ENCODE measurements at regions not wholly inside any gene's neighbourhood (a gene's known extent, or its start where the extent isn't known, plus 50 kb on each side); places are given as distances from the start of the nearest gene placed in this dataset.

DNA sequence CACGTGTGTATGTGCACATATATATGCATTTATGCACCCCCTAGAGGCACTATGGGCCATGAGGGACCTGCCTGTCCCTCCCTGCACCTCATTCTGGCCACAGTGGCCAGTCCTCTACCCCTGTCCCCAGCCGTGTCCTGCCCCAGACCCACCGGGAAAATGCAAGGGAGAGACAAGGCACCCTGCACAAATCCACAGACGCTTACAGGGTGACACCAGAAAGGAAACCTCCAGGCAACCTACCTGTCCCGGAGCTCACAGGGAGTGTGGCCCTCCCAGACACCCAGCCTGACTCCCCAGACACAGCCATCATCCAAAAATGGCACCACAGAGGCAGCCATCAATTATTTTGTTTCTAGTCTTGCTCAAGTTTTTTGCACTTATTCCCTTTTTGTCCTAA lies 440.4 kb downstream of the SOX9 start:
- Histone ChIP-seq H3K4me3 (no peak overlapping the region), H3K27me3 (ENCODE audit: control insufficient read depth in 3 of 3, insufficient read depth in 3 of 3, low read length in 2 of 3) (no peaks in the 10 kb centered on the region), H3K4me1 (ENCODE audit: control insufficient read depth in 5 of 5, insufficient read depth in 5 of 5, low read length in 5 of 5) (peaks cover 0 to 3% (median 0%) of the 10 kb centered on the region in 5 donors), H3K36me3 (ENCODE audit: control insufficient read depth in 4 of 4, insufficient read depth in 4 of 4, low read length in 4 of 4) (no peaks in the 10 kb centered on the region), H3K27ac (ENCODE audit: low read depth in 1 of 2, low read length in 1 of 2) (no peak overlapping the region), H3K9me3 (ENCODE audit: control insufficient read depth in 4 of 4, insufficient read depth in 3 of 4, low read length in 3 of 4) (no peaks in the 10 kb centered on the region), H3K9ac (ENCODE audit: insufficient read depth in 1 of 2, low read length in 2 of 2) (no peak overlapping the region)
- no peak for DNase-seq
- 66 to 87% methylated on average over 5 of the region's 5 CpGs for WGBS, 2 donors
- ATAC-seq (ENCODE audit: insufficient read depth, low FRiP score) = no peak
- TF ChIP-seq, protein P1, sequence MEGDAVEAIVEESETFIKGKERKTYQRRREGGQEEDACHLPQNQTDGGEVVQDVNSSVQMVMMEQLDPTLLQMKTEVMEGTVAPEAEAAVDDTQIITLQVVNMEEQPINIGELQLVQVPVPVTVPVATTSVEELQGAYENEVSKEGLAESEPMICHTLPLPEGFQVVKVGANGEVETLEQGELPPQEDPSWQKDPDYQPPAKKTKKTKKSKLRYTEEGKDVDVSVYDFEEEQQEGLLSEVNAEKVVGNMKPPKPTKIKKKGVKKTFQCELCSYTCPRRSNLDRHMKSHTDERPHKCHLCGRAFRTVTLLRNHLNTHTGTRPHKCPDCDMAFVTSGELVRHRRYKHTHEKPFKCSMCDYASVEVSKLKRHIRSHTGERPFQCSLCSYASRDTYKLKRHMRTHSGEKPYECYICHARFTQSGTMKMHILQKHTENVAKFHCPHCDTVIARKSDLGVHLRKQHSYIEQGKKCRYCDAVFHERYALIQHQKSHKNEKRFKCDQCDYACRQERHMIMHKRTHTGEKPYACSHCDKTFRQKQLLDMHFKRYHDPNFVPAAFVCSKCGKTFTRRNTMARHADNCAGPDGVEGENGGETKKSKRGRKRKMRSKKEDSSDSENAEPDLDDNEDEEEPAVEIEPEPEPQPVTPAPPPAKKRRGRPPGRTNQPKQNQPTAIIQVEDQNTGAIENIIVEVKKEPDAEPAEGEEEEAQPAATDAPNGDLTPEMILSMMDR (IDR thresholded peaks at IDR 0.05; ENCODE audit: control extremely low read depth, extremely low read depth) = no peak

DNA sequence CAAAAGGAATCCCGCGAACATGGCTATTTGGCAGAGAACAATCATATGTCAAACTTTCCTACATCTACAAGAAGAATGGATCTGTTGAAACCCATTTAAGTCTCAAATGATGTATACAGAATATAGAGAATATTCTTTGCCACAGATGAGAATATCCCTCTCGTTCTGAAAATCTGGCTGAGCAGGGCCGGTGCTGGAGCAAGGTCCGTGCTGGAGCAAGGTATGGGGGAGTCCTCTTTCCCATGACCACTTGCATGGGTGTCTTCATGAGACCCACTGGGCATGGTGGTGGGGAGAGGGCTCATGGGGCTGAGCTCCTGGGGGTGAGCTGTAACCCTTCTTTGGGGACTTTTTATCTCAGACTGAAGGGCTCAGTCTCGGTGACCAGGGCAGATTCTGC lies 440.9 kb downstream of the SOX9 start:
- H3K4me3 ChIP-seq = no peak overlapping the region
- no peak overlapping the region for H3K9ac ChIP-seq (ENCODE audit: insufficient read depth in 1 of 2, low read length in 2 of 2)
- no peak for ATAC-seq (ENCODE audit: insufficient read depth, low FRiP score)
- no peak for DNase-seq
- 93 to 95% methylated on average over 6 of the region's 6 CpGs for WGBS, 2 donors
- H3K27ac ChIP-seq (ENCODE audit: low read depth in 1 of 2, low read length in 1 of 2) = no peak overlapping the region
- H3K4me1 ChIP-seq (ENCODE audit: control insufficient read depth in 5 of 5, insufficient read depth in 5 of 5, low read length in 5 of 5) = peaks cover 0 to 5% (median 0%) of the 10 kb centered on the region in 5 donors
- no peaks in the 10 kb centered on the region for H3K36me3 ChIP-seq (ENCODE audit: control insufficient read depth in 4 of 4, insufficient read depth in 4 of 4, low read length in 4 of 4)
- H3K27me3 ChIP-seq (ENCODE audit: control insufficient read depth in 3 of 3, insufficient read depth in 3 of 3, low read length in 2 of 3) = no peaks in the 10 kb centered on the region
- TF ChIP-seq, protein P1 (IDR thresholded peaks at IDR 0.05; ENCODE audit: control extremely low read depth, extremely low read depth) = no peak
- H3K9me3 ChIP-seq (ENCODE audit: control insufficient read depth in 4 of 4, insufficient read depth in 3 of 4, low read length in 3 of 4) = no peaks in the 10 kb centered on the region

DNA sequence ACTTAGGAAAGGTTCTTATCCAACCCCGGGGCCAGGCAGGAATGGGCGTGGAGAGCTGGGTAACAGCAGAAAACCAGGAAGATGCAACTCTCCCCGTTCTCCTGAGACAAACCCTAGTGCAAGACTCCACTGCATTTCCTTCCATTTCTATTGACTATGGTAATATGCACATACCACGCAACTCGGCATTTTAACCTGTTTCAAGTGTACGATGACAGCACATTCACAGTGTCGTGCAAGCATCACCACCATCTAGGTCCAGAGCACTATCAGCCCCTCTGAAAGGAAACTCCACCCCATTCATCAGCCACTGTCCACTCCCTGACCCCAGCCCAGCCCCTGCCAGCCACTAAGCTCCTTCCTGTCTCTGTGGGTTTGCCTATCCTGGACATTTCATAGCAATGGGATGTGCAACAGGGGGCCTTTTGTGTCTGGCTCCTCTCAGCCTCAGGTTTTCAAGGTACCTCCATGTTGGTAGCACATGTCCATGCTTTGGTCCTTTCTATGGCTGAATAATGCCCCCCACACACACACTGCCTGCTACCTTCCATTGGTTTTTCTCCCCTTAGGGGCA lies 441.9 kb downstream of the SOX9 start:
- no peak overlapping the region for H3K9ac ChIP-seq (ENCODE audit: insufficient read depth in 1 of 2, low read length in 2 of 2)
- H3K9me3 ChIP-seq (ENCODE audit: control insufficient read depth in 4 of 4, insufficient read depth in 3 of 4, low read length in 3 of 4) = no peaks in the 10 kb centered on the region
- no peaks in the 10 kb centered on the region for H3K36me3 ChIP-seq (ENCODE audit: control insufficient read depth in 4 of 4, insufficient read depth in 4 of 4, low read length in 4 of 4)
- WGBS, 2 donors = 61 to 76% methylated on average over 7 of the region's 7 CpGs
- ATAC-seq (ENCODE audit: insufficient read depth, low FRiP score) (no peak), DNase-seq (no peak)
- peaks cover 0 to 11% (median 0%) of the 10 kb centered on the region in 5 donors for H3K4me1 ChIP-seq (ENCODE audit: control insufficient read depth in 5 of 5, insufficient read depth in 5 of 5, low read length in 5 of 5)
- no peak overlapping the region for H3K4me3 ChIP-seq
- TF ChIP-seq, protein P1 (IDR thresholded peaks at IDR 0.05; ENCODE audit: control extremely low read depth, extremely low read depth) = no peak
- no peak overlapping the region for H3K27ac ChIP-seq (ENCODE audit: low read depth in 1 of 2, low read length in 1 of 2)
- H3K27me3 ChIP-seq (ENCODE audit: control insufficient read depth in 3 of 3, insufficient read depth in 3 of 3, low read length in 2 of 3) = no peaks in the 10 kb centered on the region

DNA sequence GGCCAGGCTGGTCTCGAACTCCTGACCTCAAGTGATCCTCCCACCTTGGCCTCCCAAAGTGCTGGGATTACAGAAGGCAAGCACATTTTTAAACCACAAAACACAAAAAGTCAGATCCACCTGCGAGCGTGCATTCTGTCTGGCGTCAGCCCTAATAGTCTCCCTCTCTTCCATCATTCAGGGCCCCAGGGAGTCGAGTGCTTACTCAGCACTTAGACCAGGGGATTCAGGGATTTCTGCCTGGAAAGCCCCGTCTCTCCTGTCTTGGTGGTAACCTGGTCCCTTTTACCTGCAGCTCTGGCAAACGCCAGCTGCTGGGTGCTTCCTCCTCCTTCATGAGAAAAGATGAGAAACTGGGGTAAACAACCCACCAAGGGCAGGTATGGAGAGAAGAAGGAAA lies 443.1 kb downstream of the SOX9 start:
- ATAC-seq (ENCODE audit: insufficient read depth, low FRiP score) (no peak), DNase-seq (no peak)
- Histone ChIP-seq H3K27me3 (ENCODE audit: control insufficient read depth in 3 of 3, insufficient read depth in 3 of 3, low read length in 2 of 3) (no peaks in the 10 kb centered on the region), H3K4me1 (ENCODE audit: control insufficient read depth in 5 of 5, insufficient read depth in 5 of 5, low read length in 5 of 5) (peaks cover 0 to 17% (median 3%) of the 10 kb centered on the region in 5 donors), H3K4me3 (no peak overlapping the region), H3K9me3 (ENCODE audit: control insufficient read depth in 4 of 4, insufficient read depth in 3 of 4, low read length in 3 of 4) (no peaks in the 10 kb centered on the region), H3K36me3 (ENCODE audit: control insufficient read depth in 4 of 4, insufficient read depth in 4 of 4, low read length in 4 of 4) (no peaks in the 10 kb centered on the region), H3K9ac (ENCODE audit: insufficient read depth in 1 of 2, low read length in 2 of 2) (no peak overlapping the region), H3K27ac (ENCODE audit: low read depth in 1 of 2, low read length in 1 of 2) (no peak overlapping the region)
- 84 to 93% methylated on average over 7 of the region's 7 CpGs for WGBS, 2 donors
- TF ChIP-seq, protein P1 (IDR thresholded peaks at IDR 0.05; ENCODE audit: control extremely low read depth, extremely low read depth) = no peak
